PC-9 (cell line): ENCODE measurements at regions not wholly inside any gene's neighbourhood (a gene's known extent, or its start where the extent isn't known, plus 50 kb on each side); places are given as distances from the start of the nearest gene placed in this dataset.

Source experiments
- BruUV-seq: library from RNA; stranded (reverse); fragments of 400-500 nt; replicated peaks from 2 replicates; lab custom pipeline; 2021; lab: Mats Ljungman, UMichigan
- CTCF ChIA-PET: fragments of 300-600 bp; sonication (Branson Sonifier 250); formaldehyde crosslinking; loops from one replicate; lab custom pipeline; 2022; ENCODE audit warnings: antibody characterized with exemption; lab: Charles Lee
- POLR2A ChIA-PET: fragments of 300-600 bp; sonication (Branson Sonifier 250); formaldehyde crosslinking; loops from one replicate; lab custom pipeline; 2022; ENCODE audit warnings: antibody characterized with exemption; ENCODE audit not compliant: unreplicated experiment; lab: Charles Lee
- DNase-seq, 2 experiments: peaks; one replicate each; pipeline versions ENCODE4 v3.0.0 to v3.0.0-alpha.2; 2015 to 2022; ENCODE audit warnings: mixed read lengths in 1 of 2
- H2AFZ ChIP-seq: fragments of 200-600 bp; sonication (generic); 2 replicates; pipeline ENCODE4 v1.8.1; 2017; ENCODE audit warnings: antibody characterized with exemption
- H3F3A ChIP-seq: fragments of 200-600 bp; sonication (generic); 2 replicates; pipeline ENCODE4 v1.8.1; 2017; ENCODE audit warnings: antibody characterized with exemption, mild to moderate bottlenecking, low read depth; ENCODE audit not compliant: insufficient read depth
- H3K27ac ChIP-seq: fragments of 200-600 bp; sonication (generic); 2 replicates; pipeline ENCODE4 v1.6.1; 2016; ENCODE audit warnings: mixed run types
- H3K27me3 ChIP-seq: fragments of 200-600 bp; sonication (generic); 2 replicates; pipeline ENCODE4 v1.6.1; 2016; ENCODE audit warnings: low read depth, mixed run types; ENCODE audit not compliant: insufficient read depth
- H3K36me3 ChIP-seq: fragments of 200-600 bp; sonication (generic); 2 replicates; pipeline ENCODE4 v1.6.1; 2016; ENCODE audit warnings: low read depth, mixed run types
- H3K4me1 ChIP-seq: fragments of 200-600 bp; sonication (generic); replicated peaks from 2 replicates; pipeline ENCODE4 v1.6.1; 2016; ENCODE audit warnings: mixed run types; ENCODE audit not compliant: insufficient read depth
- H3K4me2 ChIP-seq: fragments of 200-600 bp; sonication (generic); 2 replicates; pipeline ENCODE4 v1.6.1; 2017; ENCODE audit warnings: mixed run types
- H3K4me3 ChIP-seq: fragments of 200-600 bp; sonication (generic); 2 replicates; pipeline ENCODE4 v1.6.1; 2016; ENCODE audit warnings: mixed run types
- H3K79me2 ChIP-seq: fragments of 200-600 bp; sonication (generic); 2 replicates; pipeline ENCODE4 v1.6.1; 2017; ENCODE audit warnings: low read depth, mixed run types
- H3K9me2 ChIP-seq: fragments of 200-600 bp; sonication (generic); 2 replicates; pipeline ENCODE4 v1.8.1; 2017; ENCODE audit warnings: mild to moderate bottlenecking; ENCODE audit not compliant: insufficient read depth
- H3K9me3 ChIP-seq: fragments of 200-600 bp; sonication (generic); 2 replicates; pipeline ENCODE4 v1.8.1; 2016; ENCODE audit warnings: low read depth; ENCODE audit not compliant: insufficient read depth
- H4K20me1 ChIP-seq: fragments of 200-600 bp; sonication (generic); 2 replicates; pipeline ENCODE4 v1.8.1; 2017; ENCODE audit not compliant: insufficient read depth
- CTCF ChIP-seq: fragments of 200-600 bp; sonication (generic); conservative IDR thresholded peaks from 2 replicates; pipeline ENCODE4 v1.6.1; 2017; ENCODE audit warnings: mixed run types, antibody characterized with exemption, mild to moderate bottlenecking, moderate library complexity
- EZH2 ChIP-seq: fragments of 200-600 bp; sonication (generic); IDR thresholded peaks from 2 replicates; pipeline ENCODE4 v1.8.0; 2017; ENCODE audit warnings: antibody characterized with exemption, low read depth
- intact Hi-C: fragments of 100-400 bp; cut with micrococcal nuclease; formaldehyde crosslinking; loops from one replicate; pipeline ENCODE4 v1.10.0; 2022; ENCODE audit not compliant: unreplicated experiment

- no peak for DNase-seq
Observed at GRCh38 chr4:162849937-162850336, 316.8 kb downstream of the NAF1 start.

DNA sequence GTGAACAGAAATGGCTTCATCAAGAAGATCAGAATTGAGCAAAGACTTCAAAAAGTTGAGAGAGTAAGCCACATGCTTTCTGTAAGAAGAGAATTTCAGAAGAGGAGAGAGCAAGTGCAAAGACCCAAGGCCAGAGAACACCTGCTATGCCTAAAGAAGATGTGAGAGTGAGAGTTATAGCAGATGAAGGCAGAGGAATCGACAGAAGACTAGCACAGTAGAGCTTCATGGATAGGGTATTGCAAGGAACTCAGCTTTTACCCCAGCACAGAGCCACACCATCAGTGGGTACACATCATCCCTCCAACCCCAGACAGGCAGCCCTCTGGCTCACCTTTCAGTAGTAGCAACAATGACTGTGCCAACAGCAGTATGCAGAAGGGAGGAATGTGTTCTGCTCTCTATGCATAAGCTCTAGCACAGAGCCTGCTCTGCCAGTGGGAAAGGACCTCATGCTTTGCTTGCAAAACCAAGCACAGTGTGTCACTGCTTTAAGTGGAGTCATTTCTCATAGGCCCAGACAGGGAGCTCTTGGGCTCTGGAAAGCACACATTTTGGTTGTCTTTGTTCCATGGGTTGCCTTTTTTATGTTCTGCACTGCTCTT lies 318.6 kb downstream of the NAF1 start:
- BruUV-seq: no TSS peak
- POLR2A ChIA-PET: no interaction called here
- no peaks in the 10 kb centered on the region for H3K36me3 ChIP-seq
- H3K4me3 ChIP-seq: no peak overlapping the region
- no peaks in the 10 kb centered on the region for H3K4me1 ChIP-seq
- H3K27ac ChIP-seq: no peak overlapping the region
- no peak overlapping the region for H2AFZ ChIP-seq
- H3K79me2 ChIP-seq: no peaks in the 10 kb centered on the region
- no peaks in the 10 kb centered on the region for H3K9me2 ChIP-seq
- no peak for DNase-seq
- H3K27me3 ChIP-seq: no peaks in the 10 kb centered on the region
- no peaks in the 10 kb centered on the region for H3K9me3 ChIP-seq
- CTCF ChIA-PET: no interaction called here
- no peak for TF ChIP-seq EZH2
- no peak for TF ChIP-seq CTCF
- H4K20me1 ChIP-seq: no peaks in the 10 kb centered on the region
- no peaks in the 10 kb centered on the region for H3F3A ChIP-seq
- intact Hi-C loops: no loop called here
- no peak overlapping the region for H3K4me2 ChIP-seq

More at GRCh38 chr4:162849937-162850336, 316.8 kb downstream of the NAF1 start:
- H3K9me2 ChIP-seq: no peaks in the 10 kb centered on the region
- H2AFZ ChIP-seq: no peak overlapping the region
- H3K27me3 ChIP-seq: no peaks in the 10 kb centered on the region
- ChIA-PET CTCF (interaction anchor here (0.5 kb wide), 1 partner anchor 24 kb away, joined by 3 read pairs; no protein-coding TSS in a partner anchor), POLR2A (no interaction called here)
- BruUV-seq: no TSS peak
- H4K20me1 ChIP-seq: no peaks in the 10 kb centered on the region
- H3K79me2 ChIP-seq: no peaks in the 10 kb centered on the region
- H3K4me1 ChIP-seq: no peaks in the 10 kb centered on the region
- no peak overlapping the region for H3K4me2 ChIP-seq
- intact Hi-C loops: no loop called here
- TF ChIP-seq EZH2 (no peak), CTCF (no peak)
- no peak overlapping the region for H3K4me3 ChIP-seq
- H3K27ac ChIP-seq: no peak overlapping the region
- H3K9me3 ChIP-seq: no peaks in the 10 kb centered on the region
- no peaks in the 10 kb centered on the region for H3K36me3 ChIP-seq
- H3F3A ChIP-seq: no peaks in the 10 kb centered on the region

DNA sequence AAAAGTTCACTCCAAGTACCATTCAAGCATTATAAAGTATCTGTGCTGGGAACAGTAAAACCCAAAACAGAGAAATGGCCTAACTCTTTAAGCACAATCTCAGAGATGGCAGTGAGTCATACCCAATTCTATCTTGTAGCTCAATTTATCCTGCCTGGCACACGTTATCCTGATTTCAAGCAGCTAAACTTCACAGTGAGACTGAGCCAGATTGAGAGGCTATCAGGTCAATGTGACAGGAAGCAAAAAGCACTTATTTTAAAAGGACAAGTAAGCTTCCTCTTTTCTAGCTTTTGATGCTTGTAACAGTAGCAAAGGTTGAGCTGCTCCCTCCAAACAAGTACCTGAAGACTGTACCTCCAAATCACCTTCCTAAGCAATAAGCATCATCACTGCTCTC lies 324.9 kb downstream of the NAF1 start:
- intact Hi-C loops: no loop called here
- H3K36me3 ChIP-seq: no peaks in the 10 kb centered on the region
- no peaks in the 10 kb centered on the region for H3F3A ChIP-seq
- H3K27ac ChIP-seq: no peak overlapping the region
- ChIA-PET POLR2A (no interaction called here), CTCF (no interaction called here)
- no peaks in the 10 kb centered on the region for H3K9me3 ChIP-seq
- H3K79me2 ChIP-seq: no peaks in the 10 kb centered on the region
- no peaks in the 10 kb centered on the region for H4K20me1 ChIP-seq
- H3K27me3 ChIP-seq: no peaks in the 10 kb centered on the region
- H3K4me3 ChIP-seq: no peak overlapping the region
- TF ChIP-seq EZH2: no peak
- DNase-seq: no peak
- no peaks in the 10 kb centered on the region for H3K4me1 ChIP-seq
- BruUV-seq: no TSS peak
- no peaks in the 10 kb centered on the region for H3K9me2 ChIP-seq
- H2AFZ ChIP-seq: no peak overlapping the region
- no peak overlapping the region for H3K4me2 ChIP-seq

- no peak for DNase-seq
- intact Hi-C loops: no loop called here
- H3F3A ChIP-seq: no peaks in the 10 kb centered on the region
Observed at GRCh38 chr4:162839814-162840213, 326.9 kb downstream of the NAF1 start.

More at GRCh38 chr4:162839814-162840213, 326.9 kb downstream of the NAF1 start:
- H3K79me2 ChIP-seq: no peaks in the 10 kb centered on the region
- H3K4me2 ChIP-seq: no peak overlapping the region
- no peak overlapping the region for H3K27ac ChIP-seq
- POLR2A ChIA-PET: no interaction called here
- H3K36me3 ChIP-seq: no peaks in the 10 kb centered on the region
- H3K9me3 ChIP-seq: no peaks in the 10 kb centered on the region
- H3K9me2 ChIP-seq: no peaks in the 10 kb centered on the region
- no peak overlapping the region for H2AFZ ChIP-seq
- no peaks in the 10 kb centered on the region for H3K4me1 ChIP-seq
- CTCF ChIA-PET: interaction anchor here (0.6 kb wide), 1 partner anchor 135 kb away, joined by 3 read pairs; no protein-coding TSS in a partner anchor
- TF ChIP-seq EZH2 (no peak), CTCF (no peak)
- no peaks in the 10 kb centered on the region for H3K27me3 ChIP-seq
- no TSS peak for BruUV-seq
- no peak overlapping the region for H3K4me3 ChIP-seq
- no peaks in the 10 kb centered on the region for H4K20me1 ChIP-seq
